A673 (cell line): ENCODE measurements at regions not wholly inside any gene's neighbourhood (a gene's known extent, or its start where the extent isn't known, plus 50 kb on each side); places are given as distances from the start of the nearest gene placed in this dataset.

Experiments used
- EZH2 ChIP-seq: fragments of 200-600 bp; sonication (generic); IDR thresholded peaks from 2 replicates; pipeline ENCODE4 v1.6.1; 2017; ENCODE audit warnings: borderline replicate concordance, low read depth, mild to moderate bottlenecking, mixed read lengths, antibody characterized with exemption, low read length; ENCODE audit not compliant: poor library complexity, severe bottlenecking
- TF ChIP-seq, protein P1 (sequence below): fragments of 300-800, 200-600 bp; sonication (generic); conservative IDR thresholded peaks from 2 replicates; pipeline ENCODE4 v1.5.1; 2017; ENCODE audit warnings: low read depth, mild to moderate bottlenecking, antibody characterized with exemption, low read length, moderate library complexity, mixed read lengths

DNA sequence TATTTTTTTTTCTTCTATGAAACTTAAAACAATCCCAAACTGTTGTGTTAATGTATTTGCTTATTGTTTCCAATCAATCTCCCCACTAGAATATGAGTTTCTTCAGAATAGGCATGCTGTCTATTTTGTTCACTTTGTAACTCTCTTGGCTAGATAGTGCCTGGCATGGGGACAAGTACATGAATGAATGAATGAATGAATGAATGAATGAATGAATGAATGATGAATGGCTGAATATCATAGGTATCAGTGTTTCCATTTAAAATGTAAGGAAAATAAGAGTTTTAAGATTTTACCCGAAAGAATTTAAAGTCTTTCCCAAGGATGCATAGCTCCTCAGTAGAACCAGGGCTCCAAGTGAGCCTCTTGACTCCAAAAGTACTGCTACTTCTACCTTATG is 294.9 kb upstream of the GADL1 start:
- no peak for TF ChIP-seq EZH2
- TF ChIP-seq, protein P1, sequence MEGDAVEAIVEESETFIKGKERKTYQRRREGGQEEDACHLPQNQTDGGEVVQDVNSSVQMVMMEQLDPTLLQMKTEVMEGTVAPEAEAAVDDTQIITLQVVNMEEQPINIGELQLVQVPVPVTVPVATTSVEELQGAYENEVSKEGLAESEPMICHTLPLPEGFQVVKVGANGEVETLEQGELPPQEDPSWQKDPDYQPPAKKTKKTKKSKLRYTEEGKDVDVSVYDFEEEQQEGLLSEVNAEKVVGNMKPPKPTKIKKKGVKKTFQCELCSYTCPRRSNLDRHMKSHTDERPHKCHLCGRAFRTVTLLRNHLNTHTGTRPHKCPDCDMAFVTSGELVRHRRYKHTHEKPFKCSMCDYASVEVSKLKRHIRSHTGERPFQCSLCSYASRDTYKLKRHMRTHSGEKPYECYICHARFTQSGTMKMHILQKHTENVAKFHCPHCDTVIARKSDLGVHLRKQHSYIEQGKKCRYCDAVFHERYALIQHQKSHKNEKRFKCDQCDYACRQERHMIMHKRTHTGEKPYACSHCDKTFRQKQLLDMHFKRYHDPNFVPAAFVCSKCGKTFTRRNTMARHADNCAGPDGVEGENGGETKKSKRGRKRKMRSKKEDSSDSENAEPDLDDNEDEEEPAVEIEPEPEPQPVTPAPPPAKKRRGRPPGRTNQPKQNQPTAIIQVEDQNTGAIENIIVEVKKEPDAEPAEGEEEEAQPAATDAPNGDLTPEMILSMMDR = no peak
